ENCODE measurements at regions not wholly inside any gene's neighbourhood (a gene's known extent, or its start where the extent isn't known, plus 50 kb on each side); places are given as distances from the start of the nearest gene placed in this dataset.

- no peak for TF ChIP-seq CTCF (conservative IDR thresholded peaks at IDR 0.05; ENCODE audit: low read length)
- TF ChIP-seq EZH2phosphoT487 (IDR thresholded peaks at IDR 0.05; ENCODE audit: borderline replicate concordance): no peak
Measured at GRCh38 chr7:32244806-32245345, 174.7 kb upstream of the PDE1C start.

Data from Loucy (cell line).